HFFc6 (cell line): ENCODE measurements at regions not wholly inside any gene's neighbourhood (a gene's known extent, or its start where the extent isn't known, plus 50 kb on each side); places are given as distances from the start of the nearest gene placed in this dataset.
"Not testable (repeated sequence)": the region's sequence is repeated elsewhere in the genome, so short reads cannot be mapped to it uniquely, and the experiment has no call there.

Experiments used
- DNase-seq: peaks from one replicate; pipeline ENCODE4 v3.0.0-alpha.2; 2018
- H3K27ac Mint-ChIP-seq: 2 replicates; pipeline ENCODE4 v1.8.0; 2020; ENCODE audit warnings: mild to moderate bottlenecking, mixed read lengths
- H3K27me3 Mint-ChIP-seq: 2 replicates; pipeline ENCODE4 v1.8.0; 2021; ENCODE audit warnings: mild to moderate bottlenecking, moderate library complexity, mixed read lengths; ENCODE audit not compliant: insufficient read depth
- H3K36me3 Mint-ChIP-seq: 2 replicates; pipeline ENCODE4 v1.8.0; 2021; ENCODE audit warnings: low read depth, mixed read lengths
- H3K4me1 Mint-ChIP-seq: 2 replicates; pipeline ENCODE4 v1.8.0; 2020; ENCODE audit warnings: low read depth, mixed read lengths
- H3K4me3 Mint-ChIP-seq: 2 replicates; pipeline ENCODE4 v1.8.0; 2020; ENCODE audit warnings: mild to moderate bottlenecking, moderate library complexity, mixed read lengths
- H3K9me3 Mint-ChIP-seq: 2 replicates; pipeline ENCODE4 v1.8.0; 2020; ENCODE audit warnings: mild to moderate bottlenecking, mixed read lengths
- TF ChIP-seq, protein P1 (sequence below): fragments of 200-600 bp; sonication (generic); IDR thresholded peaks from 2 replicates; pipeline ENCODE4 v1.5.0; 2021; ENCODE audit warnings: antibody characterized with exemption, mild to moderate bottlenecking

DNA sequence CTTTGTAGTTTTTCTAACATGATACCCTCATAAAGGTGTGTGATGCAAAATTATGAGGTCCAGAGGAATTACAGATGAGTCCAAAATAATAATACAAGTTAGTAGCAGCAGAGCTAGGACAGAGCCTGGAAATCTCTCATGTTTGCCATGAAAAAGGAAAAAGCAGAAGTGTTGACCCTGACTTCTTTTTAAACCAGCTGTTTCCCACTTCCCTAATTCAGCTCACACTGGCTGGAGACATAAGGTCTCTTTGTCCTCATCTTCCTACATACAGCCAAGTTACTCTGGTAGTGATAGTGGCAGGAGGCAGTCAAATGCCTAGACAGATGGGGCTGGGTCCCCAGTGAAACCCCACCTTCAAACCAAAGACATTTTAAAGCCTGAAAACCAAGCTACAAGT is 269.2 kb downstream of the C7orf25 start:
- no peak overlapping the region for H3K27ac Mint-ChIP-seq
- no peak for DNase-seq
- no peaks in the 10 kb centered on the region for H3K4me1 Mint-ChIP-seq
- no peaks in the 10 kb centered on the region for H3K36me3 Mint-ChIP-seq
- no peaks in the 10 kb centered on the region for H3K9me3 Mint-ChIP-seq
- TF ChIP-seq, protein P1, sequence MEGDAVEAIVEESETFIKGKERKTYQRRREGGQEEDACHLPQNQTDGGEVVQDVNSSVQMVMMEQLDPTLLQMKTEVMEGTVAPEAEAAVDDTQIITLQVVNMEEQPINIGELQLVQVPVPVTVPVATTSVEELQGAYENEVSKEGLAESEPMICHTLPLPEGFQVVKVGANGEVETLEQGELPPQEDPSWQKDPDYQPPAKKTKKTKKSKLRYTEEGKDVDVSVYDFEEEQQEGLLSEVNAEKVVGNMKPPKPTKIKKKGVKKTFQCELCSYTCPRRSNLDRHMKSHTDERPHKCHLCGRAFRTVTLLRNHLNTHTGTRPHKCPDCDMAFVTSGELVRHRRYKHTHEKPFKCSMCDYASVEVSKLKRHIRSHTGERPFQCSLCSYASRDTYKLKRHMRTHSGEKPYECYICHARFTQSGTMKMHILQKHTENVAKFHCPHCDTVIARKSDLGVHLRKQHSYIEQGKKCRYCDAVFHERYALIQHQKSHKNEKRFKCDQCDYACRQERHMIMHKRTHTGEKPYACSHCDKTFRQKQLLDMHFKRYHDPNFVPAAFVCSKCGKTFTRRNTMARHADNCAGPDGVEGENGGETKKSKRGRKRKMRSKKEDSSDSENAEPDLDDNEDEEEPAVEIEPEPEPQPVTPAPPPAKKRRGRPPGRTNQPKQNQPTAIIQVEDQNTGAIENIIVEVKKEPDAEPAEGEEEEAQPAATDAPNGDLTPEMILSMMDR = no peak
- H3K4me3 Mint-ChIP-seq = no peak overlapping the region
- peaks cover 5% of the 10 kb centered on the region; the same call in 1 of the 2 replicates for H3K27me3 Mint-ChIP-seq

DNA sequence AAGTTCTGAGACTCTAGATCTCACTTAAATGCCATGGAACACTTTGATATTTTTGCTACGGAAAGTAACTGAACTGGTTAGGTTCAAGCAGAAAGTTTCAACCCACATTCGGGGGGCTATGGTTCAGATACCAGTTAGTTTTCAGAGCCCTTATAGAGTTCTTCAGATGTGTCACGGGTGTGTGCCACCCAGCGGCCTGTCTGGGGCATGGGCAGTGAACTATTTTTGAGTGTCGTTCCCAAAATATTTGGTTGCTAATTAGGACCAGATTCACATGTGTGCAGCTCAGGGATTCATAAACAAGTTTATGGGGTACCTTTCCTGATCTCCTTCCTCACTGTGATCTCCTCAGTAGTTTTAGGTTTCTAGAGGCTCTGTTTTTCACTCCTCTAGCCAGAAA is 271.9 kb downstream of the C7orf25 start:
- DNase-seq = no peak
- no peak overlapping the region for H3K27ac Mint-ChIP-seq

DNA sequence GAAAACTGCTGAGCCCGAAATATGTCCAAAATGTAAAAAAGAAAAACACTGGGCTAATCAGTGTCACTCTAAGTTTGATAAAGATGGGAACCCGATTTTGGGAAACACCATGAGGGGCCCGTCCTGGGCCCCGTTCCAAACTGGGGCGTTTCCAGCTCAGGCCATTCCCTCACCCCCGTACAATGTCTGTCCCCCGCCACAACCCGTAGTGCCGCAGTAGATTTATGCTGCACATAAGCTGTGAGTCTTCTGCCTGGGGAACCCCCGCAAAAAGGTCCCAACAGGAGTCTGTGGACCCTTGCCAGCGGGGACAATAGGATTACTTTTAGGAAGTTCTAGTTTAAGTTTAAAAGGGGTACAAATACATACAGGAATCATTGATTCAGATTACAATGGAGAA is 275.5 kb downstream of the C7orf25 start:
- peaks cover 13% of the 10 kb centered on the region for H3K27me3 Mint-ChIP-seq
- H3K27ac Mint-ChIP-seq, H3K4me3 Mint-ChIP-seq, H3K36me3 Mint-ChIP-seq, H3K4me1 Mint-ChIP-seq, DNase-seq, H3K9me3 Mint-ChIP-seq: not testable (repeated sequence)

More for the DNA sequence above, 271.9 kb downstream of the C7orf25 start:
- no peaks in the 10 kb centered on the region for H3K9me3 Mint-ChIP-seq
- no peaks in the 10 kb centered on the region for H3K36me3 Mint-ChIP-seq
- H3K27me3 Mint-ChIP-seq = peaks cover 13% of the 10 kb centered on the region
- no peaks in the 10 kb centered on the region for H3K4me1 Mint-ChIP-seq
- TF ChIP-seq, protein P1 = peak; percentile 67; the same call in 1 of the 2 replicates
- no peak overlapping the region for H3K4me3 Mint-ChIP-seq

DNA sequence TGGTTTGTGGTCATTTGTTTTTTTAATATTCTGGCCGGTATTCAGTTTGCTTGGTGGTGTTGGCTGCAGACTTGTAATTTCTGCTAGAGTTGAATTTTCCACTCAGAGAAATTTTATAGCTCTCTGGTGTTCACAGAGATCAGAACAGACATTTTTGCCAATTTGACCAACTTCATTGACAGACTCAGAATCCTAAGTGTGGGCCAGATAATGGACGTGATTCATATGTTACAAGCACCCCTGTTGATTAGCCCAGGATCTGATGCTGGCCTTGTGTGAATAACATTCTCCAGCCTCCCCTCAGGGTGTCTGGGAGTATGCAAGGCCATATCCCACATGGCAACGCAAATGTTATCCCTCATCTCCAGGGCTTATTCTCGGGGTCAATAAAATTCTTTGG is 283.8 kb downstream of the C7orf25 start:
- Mint-ChIP-seq H3K27me3 (no peaks in the 10 kb centered on the region; the same call in 1 of the 2 replicates), H3K27ac (no peak overlapping the region), H3K4me1 (no peaks in the 10 kb centered on the region), H3K9me3 (no peaks in the 10 kb centered on the region), H3K4me3 (no peak overlapping the region), H3K36me3 (no peaks in the 10 kb centered on the region)
- no peak for DNase-seq
- TF ChIP-seq, protein P1 = no peak

DNA sequence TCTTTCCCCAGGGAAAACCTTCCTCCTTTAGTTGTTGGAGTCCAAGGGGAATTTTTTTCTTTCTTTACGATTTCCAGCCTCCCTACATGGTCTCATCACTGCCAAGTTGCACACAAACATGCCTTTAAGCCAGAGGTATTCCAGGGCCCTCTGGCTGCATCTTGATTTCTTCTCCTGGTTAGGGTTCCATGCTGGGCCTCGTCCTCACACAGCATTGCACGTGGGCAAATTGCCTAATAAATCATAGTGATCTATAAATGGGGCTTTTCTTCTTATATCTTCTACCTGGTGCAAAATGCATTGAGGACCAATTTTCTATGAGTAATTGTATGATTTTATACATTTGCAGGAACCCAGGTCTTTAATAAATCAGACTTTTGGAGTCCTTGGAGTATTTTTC is 284.2 kb downstream of the C7orf25 start:
- Mint-ChIP-seq H3K4me3 (no peak overlapping the region), H3K27ac (no peak overlapping the region), H3K36me3 (no peaks in the 10 kb centered on the region), H3K9me3 (no peaks in the 10 kb centered on the region), H3K27me3 (no peaks in the 10 kb centered on the region; the same call in 1 of the 2 replicates), H3K4me1 (no peaks in the 10 kb centered on the region)
- no peak for DNase-seq
- TF ChIP-seq, protein P1 = no peak

DNA sequence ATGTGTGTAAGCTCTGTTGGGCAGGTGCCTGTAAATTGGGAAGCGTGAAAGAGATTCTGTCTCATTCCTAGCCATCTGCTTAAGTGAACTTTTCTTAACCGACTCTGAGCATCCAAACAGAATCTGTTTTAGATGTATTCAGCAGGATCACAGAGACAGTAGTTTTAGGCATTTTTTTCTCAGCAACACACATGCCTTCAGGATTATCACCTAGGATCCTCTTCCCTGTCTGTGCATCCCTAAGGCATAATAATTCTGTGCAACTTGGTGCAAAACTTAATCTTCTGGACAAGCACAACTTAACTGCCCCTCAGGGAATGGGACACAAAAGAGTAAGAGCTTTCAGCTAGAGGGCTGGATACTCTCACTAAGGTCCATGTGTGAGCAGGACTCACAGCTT is 284.8 kb downstream of the C7orf25 start:
- Mint-ChIP-seq H3K9me3 (no peaks in the 10 kb centered on the region), H3K27me3 (no peaks in the 10 kb centered on the region; the same call in 1 of the 2 replicates), H3K4me1 (no peaks in the 10 kb centered on the region), H3K4me3 (no peak overlapping the region), H3K27ac (no peak overlapping the region), H3K36me3 (no peaks in the 10 kb centered on the region)
- DNase-seq = no peak
- TF ChIP-seq, protein P1 = no peak
